Mesodermal cell (in vitro differentiated cells): ENCODE measurements at regions not wholly inside any gene's neighbourhood (a gene's known extent, or its start where the extent isn't known, plus 50 kb on each side); places are given as distances from the start of the nearest gene placed in this dataset.

ENCODE experiments used
- H3K27ac ChIP-seq: 2 replicates; pipeline ENCODE4 v1.7.0; 2013; ENCODE audit warnings: mild to moderate bottlenecking, low read depth, low read length, moderate library complexity; ENCODE audit not compliant: severe bottlenecking
- H3K36me3 ChIP-seq: 2 replicates; pipeline ENCODE4 v1.7.1; 2013; ENCODE audit warnings: mild to moderate bottlenecking, low read length, moderate library complexity; ENCODE audit not compliant: control insufficient read depth, insufficient read depth
- H3K4me1 ChIP-seq: one replicate; pipeline ENCODE4 v1.7.1; 2013; ENCODE audit warnings: mild to moderate bottlenecking, low read length; ENCODE audit not compliant: insufficient read depth, control insufficient read depth, poor library complexity, severe bottlenecking
- H3K4me3 ChIP-seq: 2 replicates; pipeline ENCODE4 v1.7.0; 2013; ENCODE audit warnings: low read length, control low read depth, mild to moderate bottlenecking; ENCODE audit not compliant: insufficient read depth, poor library complexity, severe bottlenecking; ENCODE audit errors: extremely low read depth
- H3K9me3 ChIP-seq: 2 replicates; pipeline ENCODE4 v1.7.1; 2013; ENCODE audit warnings: mild to moderate bottlenecking, low read length, moderate library complexity; ENCODE audit not compliant: control insufficient read depth
- WGBS, 2 experiments: methylation state at CpG; one replicate each; pipeline ENCODE4 v1.1.5; 2013; ENCODE audit warnings: missing lambda C conversion rate in 2 of 2; ENCODE audit not compliant: insufficient coverage in 2 of 2; 5-methylcytosine and 5-hydroxymethylcytosine counted together

DNA sequence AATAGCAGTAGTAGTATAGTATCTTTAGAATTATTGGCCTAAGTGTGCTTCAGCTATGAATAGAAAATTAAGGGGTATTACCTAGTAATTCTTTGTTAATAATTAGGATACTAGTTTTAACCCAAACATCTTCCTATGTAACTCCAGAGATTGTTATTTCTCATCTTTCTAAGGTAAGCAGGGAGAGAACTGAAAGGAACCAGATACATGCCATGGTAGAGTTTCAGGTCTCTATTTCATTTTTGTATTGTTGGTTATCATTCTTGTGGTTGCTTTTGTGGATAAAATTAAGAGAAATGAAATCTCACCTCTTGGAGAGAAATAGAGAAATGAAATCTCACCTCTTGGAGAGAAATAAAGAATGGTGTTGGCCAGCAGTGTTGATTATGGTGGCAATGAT is 597.1 kb upstream of the CT83 start:
- H3K27ac ChIP-seq: no peak overlapping the region
- H3K4me1 ChIP-seq: no peaks in the 10 kb centered on the region
- H3K4me3 ChIP-seq: no peak overlapping the region
- no peaks in the 10 kb centered on the region for H3K9me3 ChIP-seq
- no peaks in the 10 kb centered on the region for H3K36me3 ChIP-seq

DNA sequence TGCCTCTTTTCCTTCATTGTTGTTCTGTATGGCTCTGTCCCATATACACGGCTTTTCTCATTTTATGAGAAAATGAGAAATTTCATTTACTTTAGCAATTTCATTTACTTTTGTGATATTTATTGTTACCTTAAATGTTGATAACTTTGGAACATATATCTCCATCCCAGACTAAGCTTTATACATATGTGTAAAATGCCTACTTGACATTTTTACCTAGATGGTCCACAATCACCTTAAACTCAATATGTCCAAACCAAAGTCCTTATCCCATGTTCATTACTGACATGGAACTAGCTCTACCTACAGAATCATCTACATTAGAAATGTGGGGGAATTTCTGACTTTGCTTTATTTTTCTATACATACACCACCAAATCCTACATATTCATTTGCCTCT is 590.5 kb upstream of the CT83 start:
- Histone ChIP-seq H3K36me3 (no peaks in the 10 kb centered on the region), H3K27ac (no peak overlapping the region), H3K9me3 (no peaks in the 10 kb centered on the region), H3K4me3 (no peak overlapping the region), H3K4me1 (no peaks in the 10 kb centered on the region)
- no CpG with 5 or more reads among the region's 1 CpG for WGBS, 2 experiments

DNA sequence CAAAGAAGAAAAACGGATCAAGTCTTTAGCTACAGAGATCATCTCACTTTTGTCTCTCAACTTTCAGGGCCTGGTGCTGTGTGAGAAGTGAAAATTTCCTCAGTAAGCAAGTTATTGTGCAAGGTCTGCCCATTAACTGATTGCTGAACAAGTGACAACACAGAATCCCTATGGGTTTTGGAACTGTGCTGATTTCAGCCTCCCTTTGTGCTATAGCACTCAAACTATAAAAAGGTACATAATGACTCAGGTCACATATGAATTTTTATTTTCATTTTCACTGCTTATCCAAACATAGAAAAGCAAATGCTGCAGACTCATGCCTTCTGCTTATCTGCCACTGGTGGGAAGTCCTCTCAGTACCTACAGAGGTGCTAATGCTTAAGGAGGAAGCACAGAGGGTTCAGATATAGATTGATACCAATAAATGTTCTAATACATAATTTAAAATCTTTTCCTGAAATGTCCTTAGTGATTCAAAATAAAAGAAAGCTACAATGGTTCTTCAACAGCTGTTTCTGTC is 576.2 kb upstream of the CT83 start:
- Histone ChIP-seq H3K36me3 (no peaks in the 10 kb centered on the region), H3K9me3 (no peaks in the 10 kb centered on the region), H3K4me1 (no peaks in the 10 kb centered on the region), H3K27ac (no peak overlapping the region), H3K4me3 (no peak overlapping the region)
- WGBS, 2 experiments: no CpG with 5 or more reads among the region's 1 CpG

DNA sequence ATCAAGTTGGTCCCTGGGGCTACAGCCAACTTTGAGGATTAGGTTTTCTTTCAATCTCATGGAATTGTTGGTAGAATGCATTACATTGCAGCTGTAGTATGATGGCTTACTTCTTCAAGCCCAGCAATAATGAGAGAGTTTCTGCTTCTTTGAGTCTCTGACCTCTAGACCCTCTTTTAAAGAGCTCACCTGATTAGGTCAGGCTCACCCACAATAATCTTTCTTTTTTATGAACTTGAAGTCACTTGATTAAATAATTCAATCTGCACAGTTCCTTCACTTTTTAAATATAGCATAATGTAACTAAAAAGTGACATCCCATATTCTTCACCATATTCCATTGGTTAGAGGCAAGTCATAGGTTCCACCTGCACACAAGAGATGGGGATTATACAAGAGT is 547.5 kb upstream of the CT83 start:
- Histone ChIP-seq H3K27ac (no peak overlapping the region), H3K4me3 (no peak overlapping the region), H3K36me3 (no peaks in the 10 kb centered on the region), H3K9me3 (no peaks in the 10 kb centered on the region), H3K4me1 (no peaks in the 10 kb centered on the region)

DNA sequence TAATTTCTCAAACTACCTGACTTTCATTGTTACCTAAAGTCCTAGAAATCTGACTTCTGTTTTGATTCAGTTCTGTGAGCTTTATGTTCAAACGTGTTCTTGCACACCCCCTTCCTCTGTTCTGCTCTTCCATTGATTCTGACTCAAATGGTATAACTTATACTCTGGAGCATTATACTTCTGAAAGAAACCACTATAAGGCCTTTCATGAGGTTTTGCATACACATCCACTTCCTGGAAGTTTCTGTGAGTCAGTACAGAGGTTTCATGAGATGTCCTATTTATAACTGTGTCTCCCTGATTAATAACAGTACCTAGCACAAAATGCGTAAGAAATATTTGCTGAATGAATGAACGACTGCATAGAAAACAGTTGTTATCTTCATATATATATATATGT is 540.2 kb upstream of the CT83 start:
- WGBS, 2 experiments: 80% methylated on average over 1 of the region's 3 CpGs; no CpG with 5 or more reads in 1 of the 2 experiments
- Histone ChIP-seq H3K9me3 (no peaks in the 10 kb centered on the region), H3K36me3 (no peaks in the 10 kb centered on the region), H3K4me1 (no peaks in the 10 kb centered on the region), H3K27ac (no peak overlapping the region), H3K4me3 (no peak overlapping the region)

DNA sequence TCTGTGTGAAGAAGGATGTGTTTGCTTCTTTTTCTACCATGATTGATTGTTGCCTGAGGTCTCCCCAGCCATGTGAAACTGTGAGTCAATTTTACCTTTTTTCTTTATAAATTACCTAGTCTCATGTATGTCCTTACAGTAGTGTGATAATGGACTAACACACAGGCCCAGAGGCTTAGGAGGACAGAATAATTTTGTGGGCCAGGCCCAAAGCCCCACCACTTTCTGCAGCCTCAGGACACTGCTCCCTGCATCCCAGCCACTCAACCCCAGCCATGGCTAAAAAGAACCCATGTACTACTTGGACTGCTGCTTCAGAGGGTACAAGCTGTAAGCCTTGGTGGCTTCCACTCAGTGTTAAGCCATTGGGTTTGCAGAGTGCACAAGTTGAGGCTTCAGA is 512.7 kb upstream of the CT83 start:
- H3K9me3 ChIP-seq: peaks cover 4% of the 10 kb centered on the region
- H3K4me1 ChIP-seq: no peaks in the 10 kb centered on the region
- no peaks in the 10 kb centered on the region for H3K36me3 ChIP-seq
- H3K27ac ChIP-seq: no peak overlapping the region
- no peak overlapping the region for H3K4me3 ChIP-seq

DNA sequence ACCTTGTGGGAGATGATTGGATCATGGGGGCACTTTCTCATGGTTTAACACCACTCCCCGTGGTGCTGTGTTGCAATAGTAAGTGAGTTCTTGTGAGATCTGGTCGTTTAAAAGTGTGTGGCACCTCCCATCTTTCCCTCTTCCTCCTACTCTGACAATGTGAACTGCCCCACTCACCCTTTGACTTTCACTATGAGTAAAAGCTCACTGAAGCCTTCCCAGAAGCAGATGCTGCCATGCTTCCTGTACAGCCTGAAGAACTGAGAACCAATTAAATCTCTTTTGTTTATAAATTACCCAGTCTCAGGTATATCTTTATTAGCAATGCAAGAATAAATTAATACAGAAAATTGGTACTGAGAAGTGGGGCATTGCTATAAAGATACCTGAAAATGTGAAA is 509.6 kb upstream of the CT83 start:
- no CpG with 5 or more reads among the region's 2 CpGs for WGBS, 2 experiments
- Histone ChIP-seq H3K9me3 (peaks cover 4% of the 10 kb centered on the region), H3K27ac (no peak overlapping the region), H3K36me3 (no peaks in the 10 kb centered on the region), H3K4me3 (no peak overlapping the region), H3K4me1 (no peaks in the 10 kb centered on the region)

DNA sequence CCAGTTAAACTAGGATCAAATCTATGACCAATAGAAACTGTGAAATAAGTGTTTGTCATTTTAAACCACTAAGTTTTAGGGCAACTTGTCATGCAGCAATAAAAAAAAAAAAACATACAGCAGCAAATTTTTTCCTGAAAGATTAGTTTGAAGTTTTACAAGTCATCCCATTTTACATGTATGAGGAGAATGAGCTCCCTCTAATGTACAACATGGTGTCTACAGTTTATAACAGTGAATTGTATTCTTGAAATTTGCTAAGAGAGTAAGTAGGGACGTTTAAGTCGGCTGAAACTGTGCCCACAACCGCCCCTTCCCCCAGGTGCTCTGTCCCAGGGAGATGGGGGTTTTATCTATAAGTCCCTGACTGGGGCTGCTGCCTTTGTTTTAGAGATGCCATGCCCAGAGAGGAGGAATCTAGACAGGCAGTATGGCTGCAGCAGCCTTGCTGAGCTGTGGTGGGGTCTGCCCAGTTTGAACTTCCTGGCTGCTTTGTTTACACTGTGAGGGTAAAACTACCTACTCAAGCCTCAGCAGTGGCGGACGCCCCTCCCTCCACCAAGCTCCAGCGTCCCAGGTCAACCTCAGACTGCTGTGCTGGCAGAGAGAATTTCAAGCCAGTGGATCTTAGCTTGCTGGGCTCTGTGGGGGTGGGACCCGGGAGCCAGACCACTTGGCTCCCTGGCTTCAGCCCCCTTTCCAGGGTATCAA is 499.3 kb upstream of the CT83 start:
- Histone ChIP-seq H3K4me3 (no peak overlapping the region), H3K4me1 (no peaks in the 10 kb centered on the region), H3K9me3 (no peaks in the 10 kb centered on the region), H3K36me3 (no peaks in the 10 kb centered on the region), H3K27ac (no peak overlapping the region)
- WGBS, 2 experiments: 33% methylated on average over 3 of the region's 7 CpGs; no CpG with 5 or more reads in 1 of the 2 experiments

DNA sequence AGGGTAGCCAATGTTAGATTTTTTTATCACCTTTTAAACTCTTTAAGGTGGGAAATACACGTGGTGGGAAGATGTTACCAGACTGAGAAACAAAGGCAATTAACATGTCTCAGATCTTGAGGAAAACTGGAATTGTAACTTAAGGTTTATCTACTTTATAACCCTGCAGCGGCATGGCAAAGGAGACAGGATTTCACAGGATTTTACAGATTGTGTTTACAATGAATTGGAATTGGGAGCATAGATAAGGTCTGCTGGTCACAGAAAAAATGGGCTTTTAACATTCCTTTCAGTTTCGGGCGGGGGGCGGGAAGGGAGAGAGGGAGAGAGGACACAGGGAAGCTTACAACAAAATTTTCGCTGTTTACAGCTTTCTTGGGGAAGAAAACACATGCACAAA is 467.5 kb upstream of the CT83 start:
- Histone ChIP-seq H3K36me3 (no peaks in the 10 kb centered on the region), H3K4me1 (peaks cover 3% of the 10 kb centered on the region), H3K4me3 (no peak overlapping the region), H3K9me3 (no peaks in the 10 kb centered on the region), H3K27ac (no peak overlapping the region)
- WGBS, 2 experiments: no CpG with 5 or more reads among the region's 6 CpGs

DNA sequence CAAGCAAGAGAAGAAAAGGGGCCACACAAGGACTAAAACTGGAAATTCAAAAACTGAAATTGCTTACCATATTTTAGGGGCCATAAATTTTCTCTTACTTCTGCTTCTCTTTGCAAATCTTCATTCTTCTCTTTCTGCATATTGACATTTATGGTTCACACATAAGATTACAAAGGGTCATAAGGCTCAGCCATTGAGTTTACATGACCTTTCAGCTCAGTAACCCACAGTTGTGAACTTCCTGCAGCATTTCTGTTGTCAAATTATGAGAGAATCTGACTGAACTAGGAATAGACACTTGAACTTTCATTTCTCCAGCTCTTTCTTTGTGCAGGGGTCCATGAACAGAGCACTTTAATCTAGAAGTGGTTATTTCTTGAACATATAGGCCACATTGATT is 434.8 kb upstream of the CT83 start:
- Histone ChIP-seq H3K36me3 (no peaks in the 10 kb centered on the region), H3K4me3 (no peak overlapping the region), H3K4me1 (no peaks in the 10 kb centered on the region), H3K27ac (no peak overlapping the region), H3K9me3 (no peaks in the 10 kb centered on the region)

DNA sequence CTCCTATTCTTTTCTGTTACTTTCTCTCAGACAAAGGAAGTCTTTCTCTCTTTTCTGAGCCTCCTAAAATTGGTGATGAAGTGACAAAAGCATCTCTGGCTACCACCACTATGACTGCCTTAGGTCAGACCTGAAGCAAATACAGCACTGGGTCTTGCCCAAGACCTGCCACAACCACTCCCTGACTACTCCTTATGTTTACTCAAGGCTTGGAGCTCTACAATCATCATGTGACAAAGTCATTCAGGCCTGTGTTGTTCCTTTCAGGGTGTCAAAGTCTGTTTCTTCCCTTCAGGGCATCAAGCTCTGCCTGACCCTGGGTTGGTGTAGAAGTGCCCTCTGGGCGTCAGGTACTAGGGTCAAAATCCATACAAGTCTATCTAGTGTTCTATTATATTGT is 419.2 kb upstream of the CT83 start:
- WGBS, 2 experiments: no CpG with 5 or more reads among the region's 1 CpG
- Histone ChIP-seq H3K9me3 (no peaks in the 10 kb centered on the region), H3K4me3 (no peak overlapping the region), H3K27ac (no peak overlapping the region), H3K36me3 (no peaks in the 10 kb centered on the region), H3K4me1 (no peaks in the 10 kb centered on the region)
